ENCODE measurements at regions not wholly inside any gene's neighbourhood (a gene's known extent, or its start where the extent isn't known, plus 50 kb on each side); places are given as distances from the start of the nearest gene placed in this dataset. TPM values are rescaled to one million over a fixed set of nuclear protein-coding genes. Genes with fewer than 3 reads are reported as not detected.

DNA sequence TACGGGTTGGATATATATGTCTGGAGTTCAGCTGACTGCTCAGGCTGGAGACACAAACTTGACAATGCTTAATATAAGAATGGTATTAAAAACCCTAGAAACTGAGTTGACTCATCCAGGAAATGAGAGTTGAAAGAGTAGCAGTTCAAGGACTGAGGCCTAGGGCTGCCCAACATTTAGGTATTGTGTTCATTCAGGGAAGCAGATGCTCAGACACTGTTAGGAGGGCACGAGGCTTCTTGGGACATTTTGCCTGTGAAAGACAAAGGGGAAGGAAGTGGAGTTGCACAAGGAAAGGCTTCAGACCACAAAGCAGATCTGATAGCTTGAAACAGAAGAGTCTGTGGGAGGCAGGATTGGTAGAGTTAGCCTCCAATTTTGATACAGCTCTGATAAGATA, 52.0 kb upstream of the HS3ST1 start (continued):
- no peak for TF ChIP-seq STAT1 (IDR thresholded peaks at IDR 0.05; ENCODE audit: unreplicated experiment)
- TF ChIP-seq EZH2 (IDR thresholded peaks at IDR 0.05; ENCODE audit: low read depth, unreplicated experiment), result no peak
- TF ChIP-seq, protein P1, sequence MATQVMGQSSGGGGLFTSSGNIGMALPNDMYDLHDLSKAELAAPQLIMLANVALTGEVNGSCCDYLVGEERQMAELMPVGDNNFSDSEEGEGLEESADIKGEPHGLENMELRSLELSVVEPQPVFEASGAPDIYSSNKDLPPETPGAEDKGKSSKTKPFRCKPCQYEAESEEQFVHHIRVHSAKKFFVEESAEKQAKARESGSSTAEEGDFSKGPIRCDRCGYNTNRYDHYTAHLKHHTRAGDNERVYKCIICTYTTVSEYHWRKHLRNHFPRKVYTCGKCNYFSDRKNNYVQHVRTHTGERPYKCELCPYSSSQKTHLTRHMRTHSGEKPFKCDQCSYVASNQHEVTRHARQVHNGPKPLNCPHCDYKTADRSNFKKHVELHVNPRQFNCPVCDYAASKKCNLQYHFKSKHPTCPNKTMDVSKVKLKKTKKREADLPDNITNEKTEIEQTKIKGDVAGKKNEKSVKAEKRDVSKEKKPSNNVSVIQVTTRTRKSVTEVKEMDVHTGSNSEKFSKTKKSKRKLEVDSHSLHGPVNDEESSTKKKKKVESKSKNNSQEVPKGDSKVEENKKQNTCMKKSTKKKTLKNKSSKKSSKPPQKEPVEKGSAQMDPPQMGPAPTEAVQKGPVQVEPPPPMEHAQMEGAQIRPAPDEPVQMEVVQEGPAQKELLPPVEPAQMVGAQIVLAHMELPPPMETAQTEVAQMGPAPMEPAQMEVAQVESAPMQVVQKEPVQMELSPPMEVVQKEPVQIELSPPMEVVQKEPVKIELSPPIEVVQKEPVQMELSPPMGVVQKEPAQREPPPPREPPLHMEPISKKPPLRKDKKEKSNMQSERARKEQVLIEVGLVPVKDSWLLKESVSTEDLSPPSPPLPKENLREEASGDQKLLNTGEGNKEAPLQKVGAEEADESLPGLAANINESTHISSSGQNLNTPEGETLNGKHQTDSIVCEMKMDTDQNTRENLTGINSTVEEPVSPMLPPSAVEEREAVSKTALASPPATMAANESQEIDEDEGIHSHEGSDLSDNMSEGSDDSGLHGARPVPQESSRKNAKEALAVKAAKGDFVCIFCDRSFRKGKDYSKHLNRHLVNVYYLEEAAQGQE (IDR thresholded peaks at IDR 0.05; ENCODE audit: unreplicated experiment), result no peak
- TF ChIP-seq CREB1 (CRISPR knock-in tag; IDR thresholded peaks at IDR 0.05; ENCODE audit: low read depth), result no peak
- TF ChIP-seq EZH2phosphoT487 (IDR thresholded peaks at IDR 0.05; ENCODE audit: unreplicated experiment), result no peak
- TF ChIP-seq, protein P2, sequence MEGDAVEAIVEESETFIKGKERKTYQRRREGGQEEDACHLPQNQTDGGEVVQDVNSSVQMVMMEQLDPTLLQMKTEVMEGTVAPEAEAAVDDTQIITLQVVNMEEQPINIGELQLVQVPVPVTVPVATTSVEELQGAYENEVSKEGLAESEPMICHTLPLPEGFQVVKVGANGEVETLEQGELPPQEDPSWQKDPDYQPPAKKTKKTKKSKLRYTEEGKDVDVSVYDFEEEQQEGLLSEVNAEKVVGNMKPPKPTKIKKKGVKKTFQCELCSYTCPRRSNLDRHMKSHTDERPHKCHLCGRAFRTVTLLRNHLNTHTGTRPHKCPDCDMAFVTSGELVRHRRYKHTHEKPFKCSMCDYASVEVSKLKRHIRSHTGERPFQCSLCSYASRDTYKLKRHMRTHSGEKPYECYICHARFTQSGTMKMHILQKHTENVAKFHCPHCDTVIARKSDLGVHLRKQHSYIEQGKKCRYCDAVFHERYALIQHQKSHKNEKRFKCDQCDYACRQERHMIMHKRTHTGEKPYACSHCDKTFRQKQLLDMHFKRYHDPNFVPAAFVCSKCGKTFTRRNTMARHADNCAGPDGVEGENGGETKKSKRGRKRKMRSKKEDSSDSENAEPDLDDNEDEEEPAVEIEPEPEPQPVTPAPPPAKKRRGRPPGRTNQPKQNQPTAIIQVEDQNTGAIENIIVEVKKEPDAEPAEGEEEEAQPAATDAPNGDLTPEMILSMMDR (conservative IDR thresholded peaks at IDR 0.05; ENCODE audit: low read depth in 2 of 2), result no peak
- no peak for TF ChIP-seq NANOG (IDR thresholded peaks at IDR 0.05; ENCODE audit: borderline replicate concordance)
- no peak for TF ChIP-seq ZNF114 (CRISPR knock-in tag; IDR thresholded peaks at IDR 0.05)
- TF ChIP-seq, protein P3, sequence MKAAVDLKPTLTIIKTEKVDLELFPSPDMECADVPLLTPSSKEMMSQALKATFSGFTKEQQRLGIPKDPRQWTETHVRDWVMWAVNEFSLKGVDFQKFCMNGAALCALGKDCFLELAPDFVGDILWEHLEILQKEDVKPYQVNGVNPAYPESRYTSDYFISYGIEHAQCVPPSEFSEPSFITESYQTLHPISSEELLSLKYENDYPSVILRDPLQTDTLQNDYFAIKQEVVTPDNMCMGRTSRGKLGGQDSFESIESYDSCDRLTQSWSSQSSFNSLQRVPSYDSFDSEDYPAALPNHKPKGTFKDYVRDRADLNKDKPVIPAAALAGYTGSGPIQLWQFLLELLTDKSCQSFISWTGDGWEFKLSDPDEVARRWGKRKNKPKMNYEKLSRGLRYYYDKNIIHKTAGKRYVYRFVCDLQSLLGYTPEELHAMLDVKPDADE (IDR thresholded peaks at IDR 0.05), result no peak
- TF ChIP-seq JUNB (IDR thresholded peaks at IDR 0.05; ENCODE audit: unreplicated experiment), result no peak

Small RNA genes in the stretch of these regions (small RNA-seq; reads per million reads assigned to genes)
- gene RF00026 (ENCODE audit: low replicate concordance) (not detected), gene RNU6-578P (ENCODE audit: low replicate concordance) (0.07 reads per million)
